Activated CD4-positive, CD25-positive, alpha-beta regulatory T cell treated with anti-CD3 and anti-CD28 coated beads, Interleukin-2, amount 50 U/mL, for 72 hours (primary cell): ENCODE measurements at regions not wholly inside any gene's neighbourhood (a gene's known extent, or its start where the extent isn't known, plus 50 kb on each side); places are given as distances from the start of the nearest gene placed in this dataset.

Source experiments
- DNase-seq: peaks from one replicate; pipeline ENCODE4 v3.0.0; 2021

DNA sequence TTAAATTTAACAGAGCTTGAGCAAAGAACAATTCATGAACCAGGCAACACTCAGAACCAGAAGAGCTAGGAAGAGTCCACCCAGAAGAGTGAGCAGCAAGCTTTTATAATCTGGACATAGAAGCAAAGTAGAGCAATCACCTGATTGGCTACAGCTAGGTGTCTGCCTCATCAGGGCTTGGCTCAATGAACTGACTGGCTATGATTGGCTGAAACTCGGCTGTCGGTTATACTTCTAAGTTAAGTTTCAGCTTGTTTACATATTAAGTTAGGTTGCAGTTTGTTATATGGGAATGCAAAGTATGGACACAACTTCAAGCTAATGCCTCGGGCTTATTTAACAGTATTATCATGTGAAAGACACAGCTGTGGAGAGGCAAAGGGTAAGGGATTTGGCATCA lies 63.2 kb upstream of the NABP1 start:
- DNase-seq, result no peak

DNA sequence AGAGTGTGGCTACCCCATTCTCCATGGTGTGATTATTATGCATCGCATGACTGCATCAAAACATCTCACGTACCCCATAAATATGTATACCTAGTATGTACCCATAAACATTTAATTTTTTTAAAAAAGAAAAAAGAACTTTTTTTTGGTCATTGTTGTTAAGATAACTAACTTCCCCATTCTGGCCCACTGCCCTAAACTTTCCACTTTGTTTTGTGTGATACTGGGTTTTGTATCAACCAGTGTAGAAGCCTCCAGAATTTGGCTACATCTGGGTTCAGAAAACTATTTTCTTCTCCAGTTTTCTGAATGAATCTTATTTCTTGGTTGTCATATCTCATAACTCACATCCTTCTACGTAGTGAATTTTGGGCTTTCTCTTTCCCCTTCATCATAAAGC lies 62.3 kb upstream of the NABP1 start:
- DNase-seq, result no peak

DNA sequence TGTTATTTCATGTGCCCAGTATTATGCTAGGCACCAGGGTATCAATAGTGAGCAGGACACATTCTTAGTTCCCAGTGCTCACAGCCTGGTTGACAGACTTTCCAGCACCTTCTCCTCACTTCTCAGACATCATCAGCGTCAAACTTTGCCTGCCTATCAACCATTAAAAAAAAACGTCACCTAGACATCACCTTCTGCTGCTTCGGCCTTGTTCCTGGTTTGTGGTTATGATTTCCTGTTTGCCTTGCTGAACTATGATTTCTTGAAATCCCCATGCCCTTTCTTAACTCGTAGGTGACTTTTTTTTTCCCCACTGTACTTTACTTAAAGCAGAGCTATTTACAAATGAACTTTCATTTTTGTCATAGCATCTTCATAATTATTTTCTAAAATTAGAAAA lies 60.4 kb upstream of the NABP1 start:
- no peak for DNase-seq

DNA sequence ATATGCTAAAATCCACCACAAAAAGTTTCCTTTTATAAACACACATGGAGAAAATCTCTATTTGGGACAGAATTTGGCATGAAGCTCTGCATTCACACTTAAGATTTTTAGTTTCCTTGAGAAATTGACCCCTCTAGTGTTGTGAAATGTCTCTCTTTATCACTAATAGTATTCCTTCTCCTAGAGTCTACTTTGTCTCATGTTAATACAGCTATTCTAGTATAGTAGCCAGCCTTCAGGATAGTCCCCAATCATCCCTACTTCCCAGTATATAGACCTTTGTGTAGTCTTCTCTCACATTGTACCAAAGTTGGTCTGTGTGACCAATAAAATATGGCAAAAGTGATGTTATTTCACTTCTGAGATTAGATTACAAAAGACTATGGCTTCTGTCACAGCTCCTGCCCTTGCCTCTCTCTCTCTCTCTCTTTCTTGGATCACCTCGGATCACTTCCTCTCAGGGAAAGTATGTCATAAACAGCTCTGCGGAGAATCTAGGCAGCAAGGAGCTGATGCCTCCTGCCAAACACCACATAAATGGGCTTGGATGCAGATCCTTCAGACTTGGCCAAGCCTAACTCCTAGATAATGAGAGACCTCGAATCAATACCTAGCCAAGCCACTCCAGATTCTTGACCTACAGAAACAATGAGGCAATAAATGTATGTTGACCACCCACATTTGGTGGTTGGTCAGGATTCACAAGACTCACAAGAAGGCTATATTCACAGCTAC lies 59.7 kb upstream of the NABP1 start:
- no peak for DNase-seq

DNA sequence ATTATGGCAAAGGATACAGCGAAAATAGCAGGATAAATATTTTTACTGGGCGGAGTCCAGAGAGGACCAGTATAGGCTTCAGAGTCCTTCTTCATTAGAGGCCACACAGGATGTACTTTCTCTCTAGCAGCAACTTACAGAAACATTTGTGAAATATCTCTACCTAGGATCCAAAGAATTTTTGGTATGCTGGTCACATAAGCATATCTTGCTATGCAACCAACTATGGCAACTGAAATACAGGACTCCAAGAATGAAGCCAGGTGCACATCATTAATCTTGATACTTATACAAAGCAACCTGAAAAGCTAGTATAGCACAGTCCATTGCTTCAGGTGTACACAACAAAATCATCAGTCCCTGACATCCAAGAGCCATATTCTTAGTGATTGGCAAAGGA lies 59.1 kb upstream of the NABP1 start:
- DNase-seq, result no peak

DNA sequence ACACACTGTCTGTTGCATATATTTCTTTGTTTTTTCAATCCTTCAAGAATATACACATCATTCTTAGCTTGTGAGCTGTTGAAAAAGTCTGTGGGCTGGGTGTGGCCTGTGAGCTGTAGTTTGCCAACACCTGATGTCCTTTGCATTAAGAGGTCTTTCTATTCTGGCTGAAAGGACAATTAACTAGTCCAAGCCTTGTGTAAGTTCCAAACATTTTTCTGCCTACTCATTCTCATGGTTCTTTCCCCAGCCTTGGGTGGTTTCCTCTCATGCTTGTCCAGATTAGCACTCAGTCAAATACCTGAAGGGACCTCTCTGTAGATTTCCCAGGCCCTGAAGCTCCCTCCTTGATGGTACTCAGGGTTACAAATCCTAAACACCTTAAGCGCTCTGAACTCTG lies 57.8 kb upstream of the NABP1 start:
- DNase-seq, result no peak

DNA sequence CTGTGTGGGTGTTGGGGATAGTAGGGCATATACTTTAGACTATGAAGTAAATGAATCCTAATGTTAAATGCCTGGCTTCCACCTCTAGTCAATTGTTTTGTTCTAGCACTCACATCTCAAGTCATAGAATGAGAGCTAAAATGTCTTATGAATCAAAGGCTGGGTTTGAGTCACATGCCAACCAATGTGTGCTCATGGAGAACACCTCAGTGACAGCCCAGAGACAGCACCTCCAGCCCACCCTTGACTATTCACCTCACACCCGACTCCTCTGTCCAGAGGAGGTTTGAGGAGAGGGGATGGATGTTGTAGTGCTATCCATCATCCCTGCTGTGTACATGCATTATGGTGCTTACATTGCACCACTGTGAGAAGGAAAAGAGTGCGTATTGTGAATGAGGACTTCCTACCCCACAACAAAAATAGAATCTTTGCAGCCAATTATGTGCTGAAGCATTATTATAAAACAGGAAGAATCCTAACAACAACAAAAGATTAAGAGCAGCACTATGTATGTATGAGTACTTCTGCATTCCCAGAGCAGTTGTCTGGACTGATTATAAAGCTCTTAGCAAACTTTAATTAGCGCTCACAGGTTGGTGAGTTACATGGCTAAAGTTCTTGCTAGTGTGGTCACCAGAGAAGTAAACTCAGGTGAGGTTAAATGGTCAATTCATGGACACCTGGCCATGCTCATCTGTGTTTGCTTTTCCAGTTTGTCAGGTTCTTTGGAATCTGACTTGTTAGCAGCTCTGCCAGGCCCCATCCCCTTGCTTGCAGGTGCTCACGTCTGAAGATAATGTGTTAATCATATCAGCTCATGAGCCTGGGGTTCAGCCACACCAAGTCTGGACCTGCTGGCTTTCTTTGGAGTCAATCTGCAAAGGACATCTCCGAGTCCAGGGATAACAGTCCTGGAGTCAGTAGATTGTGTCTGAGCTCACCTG lies 55.3 kb upstream of the NABP1 start:
- no peak for DNase-seq

DNA sequence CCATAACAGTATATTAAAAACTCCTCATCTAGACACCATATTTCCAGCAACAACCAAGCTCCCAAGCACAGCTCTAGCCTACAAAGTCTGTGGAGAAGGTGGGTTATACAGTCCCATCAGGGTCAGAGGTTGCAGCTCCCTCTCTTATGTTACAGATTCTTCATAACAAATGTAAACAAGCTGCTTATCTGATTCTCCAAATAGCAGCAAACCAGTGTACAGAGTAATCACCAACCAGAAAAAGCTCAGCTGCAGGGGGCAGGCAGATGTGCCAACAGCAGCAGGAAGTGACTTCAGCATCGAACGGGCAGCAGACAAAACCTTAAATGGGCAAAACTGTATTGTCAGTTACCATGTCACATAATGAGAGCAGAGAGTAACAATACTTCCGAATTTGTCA lies 52.9 kb upstream of the NABP1 start:
- DNase-seq, result no peak

DNA sequence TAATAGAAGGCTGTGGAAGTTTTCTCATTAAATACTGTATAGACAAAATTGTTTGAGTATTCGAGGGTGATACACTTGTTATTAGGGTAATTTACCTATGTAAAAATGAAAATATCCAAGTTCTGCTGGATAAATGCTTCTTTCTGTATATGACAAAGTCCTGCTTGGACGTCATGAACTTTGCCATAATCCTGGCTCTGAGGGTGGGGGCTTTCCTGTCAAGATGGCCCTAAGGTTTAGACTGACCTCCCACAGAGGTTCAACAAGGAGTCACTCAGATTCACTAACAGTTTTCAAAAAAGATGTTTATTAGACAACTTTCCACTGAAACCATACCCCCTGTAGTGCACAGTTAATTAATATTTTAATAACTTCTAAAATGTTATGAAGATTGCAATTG lies 52.5 kb upstream of the NABP1 start:
- no peak for DNase-seq

DNA sequence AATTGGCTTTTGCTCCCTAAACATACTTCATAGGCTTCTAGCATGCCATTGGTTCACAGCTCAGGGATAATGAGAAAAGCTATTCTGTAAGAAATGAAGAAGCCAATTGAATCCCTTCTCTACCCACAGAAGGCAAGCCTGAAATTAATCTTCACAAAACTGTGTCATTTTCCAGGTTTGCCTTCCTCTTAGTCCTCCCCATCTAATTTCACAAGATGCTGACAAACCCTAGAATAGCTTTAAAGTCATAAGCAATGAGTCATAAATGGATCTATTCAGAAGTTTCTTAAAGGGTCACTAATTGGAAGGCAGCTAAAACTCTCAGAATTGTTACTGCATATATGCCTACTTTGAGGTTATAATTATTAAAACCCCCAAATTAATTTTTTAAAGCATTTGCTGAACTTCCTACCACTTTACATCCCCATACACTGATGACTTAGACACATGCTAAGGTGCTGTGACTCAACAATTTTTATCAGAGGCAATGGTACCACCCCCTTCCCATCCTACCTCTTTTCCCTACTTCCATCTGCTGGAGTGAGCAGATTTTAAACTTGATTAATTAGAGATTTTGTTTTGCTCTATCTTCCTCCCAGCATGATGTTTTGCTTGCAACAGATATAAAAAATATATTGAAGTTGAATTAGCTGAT lies 51.3 kb upstream of the NABP1 start:
- no peak for DNase-seq

DNA sequence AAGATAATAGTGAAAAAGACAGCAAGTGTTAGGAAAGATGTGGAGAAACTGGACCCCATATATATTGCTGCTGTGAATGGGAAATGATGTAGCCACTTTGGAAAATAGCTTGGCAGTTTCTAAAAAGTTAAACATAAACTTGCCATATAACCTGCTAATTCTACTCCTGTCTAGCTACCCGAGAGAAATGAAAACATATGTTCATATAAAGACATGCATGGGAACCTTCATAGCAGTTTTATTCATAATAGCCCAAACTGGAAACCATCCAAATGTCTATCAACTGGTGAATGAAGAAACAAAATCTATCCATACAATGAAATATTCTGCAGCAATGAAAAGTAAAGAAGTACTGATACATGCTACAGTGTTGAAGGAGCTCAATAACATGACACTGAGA lies 50.4 kb upstream of the NABP1 start:
- no peak for DNase-seq
